GM21737 (cell line): ENCODE measurements at regions not wholly inside any gene's neighbourhood (a gene's known extent, or its start where the extent isn't known, plus 50 kb on each side); places are given as distances from the start of the nearest gene placed in this dataset.
"Not testable (repeated sequence)": the region's sequence is repeated elsewhere in the genome, so short reads cannot be mapped to it uniquely, and the experiment has no call there.

ENCODE experiments used
- ATAC-seq: cut with Tn5 transposase; IDR thresholded peaks from one replicate; pipeline ENCODE4 v1.9.1; 2021; ENCODE audit warnings: mild to moderate bottlenecking, moderate library complexity; ENCODE audit not compliant: unreplicated experiment

- ATAC-seq = no peak
These were observed 471.2 kb upstream of the ATXN7L3B start for GRCh38 chr12:74066476-74066875.

GRCh38 chr12:74071182-74071581 lies 466.5 kb upstream of the ATXN7L3B start:
- ATAC-seq = no peak

- ATAC-seq = no peak
These were observed 460.7 kb upstream of the ATXN7L3B start for GRCh38 chr12:74076918-74077317.

GRCh38 chr12:74105434-74105833 lies 432.2 kb upstream of the ATXN7L3B start:
- no peak for ATAC-seq

GRCh38 chr12:74108729-74109128 lies 428.9 kb upstream of the ATXN7L3B start:
- no peak for ATAC-seq

- no peak for ATAC-seq
These were observed 425.8 kb upstream of the ATXN7L3B start for GRCh38 chr12:74111688-74112360.

GRCh38 chr12:74119811-74120362 lies 417.7 kb upstream of the ATXN7L3B start:
- no peak for ATAC-seq

GRCh38 chr12:74120644-74121043 lies 417.0 kb upstream of the ATXN7L3B start:
- ATAC-seq = no peak

GRCh38 chr12:74129702-74130101 lies 407.9 kb upstream of the ATXN7L3B start:
- no peak for ATAC-seq

GRCh38 chr12:74144396-74144795 lies 393.2 kb upstream of the ATXN7L3B start:
- ATAC-seq = no peak

- no peak for ATAC-seq
These were observed 392.3 kb upstream of the ATXN7L3B start for GRCh38 chr12:74145328-74145727.

GRCh38 chr12:74148849-74149248 lies 388.8 kb upstream of the ATXN7L3B start:
- no peak for ATAC-seq

GRCh38 chr12:74152370-74152769 lies 385.3 kb upstream of the ATXN7L3B start:
- no peak for ATAC-seq

- ATAC-seq = no peak
These were observed 371.5 kb upstream of the ATXN7L3B start for GRCh38 chr12:74166096-74166495.

- ATAC-seq = no peak
These were observed 368.0 kb upstream of the ATXN7L3B start for GRCh38 chr12:74169607-74170006.

- no peak for ATAC-seq
These were observed 366.8 kb upstream of the ATXN7L3B start for GRCh38 chr12:74170645-74171477.

GRCh38 chr12:74171478-74171909 lies 366.1 kb upstream of the ATXN7L3B start:
- no peak for ATAC-seq

GRCh38 chr12:74174961-74175360 lies 362.7 kb upstream of the ATXN7L3B start:
- ATAC-seq = not testable (repeated sequence)

- ATAC-seq = no peak
These were observed 352.3 kb upstream of the ATXN7L3B start for GRCh38 chr12:74185360-74185759.

GRCh38 chr12:74193191-74193590 lies 344.4 kb upstream of the ATXN7L3B start:
- no peak for ATAC-seq

GRCh38 chr12:74204236-74204635 lies 333.4 kb upstream of the ATXN7L3B start:
- no peak for ATAC-seq
